DOHH2 (cell line): ENCODE measurements at regions not wholly inside any gene's neighbourhood (a gene's known extent, or its start where the extent isn't known, plus 50 kb on each side); places are given as distances from the start of the nearest gene placed in this dataset.
"Not testable (repeated sequence)": the region's sequence is repeated elsewhere in the genome, so short reads cannot be mapped to it uniquely, and the experiment has no call there.

Experiments used
- H3F3A ChIP-seq: fragments of 200-600 bp; sonication (generic), shearing (Covaris generic); 2 replicates; pipeline ENCODE4 v1.6.0; 2016; ENCODE audit warnings: antibody characterized with exemption, mild to moderate bottlenecking; ENCODE audit not compliant: control insufficient read depth, insufficient read depth
- H3K27ac ChIP-seq: fragments of 200-600 bp; sonication (generic); 2 replicates; pipeline ENCODE4 v1.5.1; 2014; ENCODE audit warnings: low read depth, mild to moderate bottlenecking, low read length, moderate library complexity
- H3K27me3 ChIP-seq: fragments of 200-600 bp; sonication (generic); 2 replicates; pipeline ENCODE4 v1.6.1; 2014; ENCODE audit warnings: mild to moderate bottlenecking, low read length, mixed read lengths; ENCODE audit not compliant: control insufficient read depth
- H3K36me3 ChIP-seq: fragments of 200-600 bp; sonication (generic); 2 replicates; pipeline ENCODE4 v1.6.1; 2014; ENCODE audit warnings: mild to moderate bottlenecking, low read length, moderate library complexity, mixed read lengths; ENCODE audit not compliant: control insufficient read depth
- H3K4me1 ChIP-seq: fragments of 200-600 bp; sonication (generic); 2 replicates; pipeline ENCODE4 v1.6.1; 2014; ENCODE audit warnings: mild to moderate bottlenecking, low read length, mixed read lengths; ENCODE audit not compliant: control insufficient read depth
- H3K4me2 ChIP-seq: fragments of 200-600 bp; sonication (generic); 2 replicates; pipeline ENCODE4 v1.6.0; 2014; ENCODE audit warnings: mild to moderate bottlenecking, low read length, moderate library complexity
- H3K4me3 ChIP-seq: fragments of 200-600 bp; sonication (generic); 2 replicates; pipeline ENCODE4 v1.5.1; 2014; ENCODE audit warnings: mild to moderate bottlenecking, low read length, mixed read lengths
- H3K79me2 ChIP-seq: fragments of 200-600 bp; sonication (generic); 2 replicates; pipeline ENCODE4 v1.6.1; 2014; ENCODE audit warnings: mild to moderate bottlenecking, low read length, mixed read lengths; ENCODE audit not compliant: control insufficient read depth
- H3K9me2 ChIP-seq: fragments of 200-600 bp; sonication (generic); replicated peaks from 2 replicates; pipeline ENCODE4 v1.6.1; 2014; ENCODE audit warnings: mild to moderate bottlenecking, low read length, mixed read lengths; ENCODE audit not compliant: control insufficient read depth
- H3K9me3 ChIP-seq: fragments of 200-600 bp; sonication (generic); 2 replicates; pipeline ENCODE4 v1.6.1; 2014; ENCODE audit warnings: antibody characterized with exemption, low read length, mixed read lengths; ENCODE audit not compliant: control insufficient read depth, insufficient read depth
- H4K20me1 ChIP-seq: fragments of 200-600 bp; sonication (generic); 2 replicates; pipeline ENCODE4 v1.6.0; 2014; ENCODE audit warnings: low read depth, mild to moderate bottlenecking, antibody characterized with exemption, low read length, moderate library complexity; ENCODE audit not compliant: control insufficient read depth, insufficient read depth
- EZH2phosphoT487 ChIP-seq: fragments of 200-600 bp; sonication (generic); IDR thresholded peaks from 2 replicates; pipeline ENCODE4 v1.6.1; 2017; ENCODE audit warnings: borderline replicate concordance, mild to moderate bottlenecking, antibody characterized with exemption, low read length, moderate library complexity, mixed read lengths
- TF ChIP-seq, protein P1 (sequence below): fragments of 200-600 bp; sonication (generic); IDR thresholded peaks from one replicate; pipeline ENCODE4 v1.5.1; 2014; ENCODE audit warnings: antibody characterized with exemption, mild to moderate bottlenecking, low read depth, low read length; ENCODE audit not compliant: poor library complexity, severe bottlenecking

DNA sequence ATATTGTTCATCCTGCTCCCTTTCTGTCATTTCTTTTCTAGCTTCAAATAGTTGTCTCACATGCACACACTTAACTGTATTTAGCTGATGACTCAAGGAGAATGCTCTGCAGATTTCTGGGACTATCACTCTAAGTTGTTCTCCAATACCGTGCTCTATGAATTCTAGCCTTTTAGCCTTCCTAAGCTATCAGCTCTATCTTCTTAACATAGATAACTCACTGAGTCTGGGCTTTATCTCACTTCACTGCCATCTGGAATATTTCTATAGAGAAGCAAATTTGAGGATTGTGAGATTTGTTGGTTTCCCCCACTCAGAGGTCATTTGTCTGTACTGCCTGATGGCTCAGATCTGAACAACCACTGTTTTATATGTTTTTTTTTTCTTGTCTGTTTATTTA lies 369.7 kb downstream of the TUSC1 start:
- no peaks in the 10 kb centered on the region for H3K9me2 ChIP-seq
- H3K79me2 ChIP-seq: no peaks in the 10 kb centered on the region
- H3K27ac ChIP-seq: no peak overlapping the region
- H3K4me2 ChIP-seq: no peak overlapping the region
- H3K4me3 ChIP-seq: no peak overlapping the region
- H3K4me1 ChIP-seq: no peaks in the 10 kb centered on the region
- no peaks in the 10 kb centered on the region for H4K20me1 ChIP-seq
- no peaks in the 10 kb centered on the region for H3K27me3 ChIP-seq
- no peaks in the 10 kb centered on the region for H3K36me3 ChIP-seq
- no peaks in the 10 kb centered on the region for H3F3A ChIP-seq
- no peak for TF ChIP-seq EZH2phosphoT487
- TF ChIP-seq, protein P1, sequence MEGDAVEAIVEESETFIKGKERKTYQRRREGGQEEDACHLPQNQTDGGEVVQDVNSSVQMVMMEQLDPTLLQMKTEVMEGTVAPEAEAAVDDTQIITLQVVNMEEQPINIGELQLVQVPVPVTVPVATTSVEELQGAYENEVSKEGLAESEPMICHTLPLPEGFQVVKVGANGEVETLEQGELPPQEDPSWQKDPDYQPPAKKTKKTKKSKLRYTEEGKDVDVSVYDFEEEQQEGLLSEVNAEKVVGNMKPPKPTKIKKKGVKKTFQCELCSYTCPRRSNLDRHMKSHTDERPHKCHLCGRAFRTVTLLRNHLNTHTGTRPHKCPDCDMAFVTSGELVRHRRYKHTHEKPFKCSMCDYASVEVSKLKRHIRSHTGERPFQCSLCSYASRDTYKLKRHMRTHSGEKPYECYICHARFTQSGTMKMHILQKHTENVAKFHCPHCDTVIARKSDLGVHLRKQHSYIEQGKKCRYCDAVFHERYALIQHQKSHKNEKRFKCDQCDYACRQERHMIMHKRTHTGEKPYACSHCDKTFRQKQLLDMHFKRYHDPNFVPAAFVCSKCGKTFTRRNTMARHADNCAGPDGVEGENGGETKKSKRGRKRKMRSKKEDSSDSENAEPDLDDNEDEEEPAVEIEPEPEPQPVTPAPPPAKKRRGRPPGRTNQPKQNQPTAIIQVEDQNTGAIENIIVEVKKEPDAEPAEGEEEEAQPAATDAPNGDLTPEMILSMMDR: no peak
- no peaks in the 10 kb centered on the region for H3K9me3 ChIP-seq

DNA sequence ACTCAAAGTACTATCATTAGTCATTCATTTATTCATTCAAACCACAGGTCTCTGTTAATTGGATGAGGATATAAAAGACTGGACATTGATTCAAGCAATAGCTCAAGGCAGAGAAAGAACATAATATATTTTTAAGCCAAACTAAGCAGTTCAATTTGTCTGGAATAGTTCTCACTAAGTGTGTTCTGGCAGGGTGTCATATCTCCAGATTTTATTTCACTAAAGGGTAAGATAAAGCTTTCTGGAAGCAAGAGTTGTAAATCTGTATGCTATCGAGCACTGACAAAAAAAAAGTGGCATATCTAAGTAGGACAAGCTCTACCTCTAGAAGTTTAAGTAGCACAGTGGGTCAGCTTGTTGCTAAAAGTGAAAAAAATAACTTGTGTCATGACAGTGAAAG lies 375.6 kb downstream of the TUSC1 start:
- no peaks in the 10 kb centered on the region for H3K79me2 ChIP-seq
- no peaks in the 10 kb centered on the region for H4K20me1 ChIP-seq
- H3F3A ChIP-seq: no peaks in the 10 kb centered on the region
- H3K4me3 ChIP-seq: no peak overlapping the region
- H3K9me3 ChIP-seq: no peaks in the 10 kb centered on the region
- no peaks in the 10 kb centered on the region for H3K4me1 ChIP-seq
- H3K4me2 ChIP-seq: no peak overlapping the region
- no peaks in the 10 kb centered on the region for H3K9me2 ChIP-seq
- no peak overlapping the region for H3K27ac ChIP-seq
- no peaks in the 10 kb centered on the region for H3K27me3 ChIP-seq
- no peak for TF ChIP-seq EZH2phosphoT487
- TF ChIP-seq, protein P1: no peak
- no peaks in the 10 kb centered on the region for H3K36me3 ChIP-seq

DNA sequence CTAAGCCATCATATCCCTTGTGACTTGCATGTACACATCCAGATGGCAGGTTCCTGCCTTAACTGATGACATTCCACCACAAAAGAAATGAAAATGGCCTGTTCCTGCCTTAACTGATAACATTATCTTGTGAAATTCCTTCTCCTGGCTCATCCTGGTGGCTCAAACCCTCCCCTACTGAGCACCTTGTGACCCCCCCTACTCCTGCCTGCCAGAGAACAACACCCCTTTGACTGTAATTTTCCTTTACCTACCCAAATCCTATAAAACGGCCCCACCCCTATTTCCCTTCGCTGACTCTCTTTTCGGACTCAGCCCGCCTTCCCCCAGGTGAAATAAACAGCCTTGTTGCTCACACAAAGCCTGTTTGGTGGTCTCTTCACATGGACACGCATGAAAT lies 390.0 kb downstream of the TUSC1 start:
- not testable (repeated sequence) for H4K20me1 ChIP-seq, H3K27ac ChIP-seq, H3F3A ChIP-seq, H3K79me2 ChIP-seq, H3K27me3 ChIP-seq, H3K36me3 ChIP-seq, H3K9me2 ChIP-seq, H3K4me2 ChIP-seq, H3K9me3 ChIP-seq, H3K4me3 ChIP-seq, H3K4me1 ChIP-seq

DNA sequence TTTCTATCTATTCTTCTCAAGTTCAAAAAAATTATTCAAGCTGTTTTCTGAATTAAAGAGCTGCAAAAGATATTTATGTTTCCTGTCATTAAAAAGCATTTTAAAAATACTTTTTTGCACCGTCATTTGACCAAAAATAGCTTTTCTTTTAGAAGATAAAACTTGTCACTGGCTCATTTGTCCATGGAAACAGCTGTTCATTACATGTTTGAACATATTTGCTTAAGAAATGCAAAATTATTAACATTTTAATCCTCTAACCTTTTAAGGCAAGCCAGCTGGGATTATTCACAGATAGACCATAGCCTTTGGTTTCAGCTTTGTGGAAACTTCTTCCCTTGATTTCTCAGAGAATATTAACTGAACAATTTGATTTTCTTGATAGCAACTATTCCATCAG lies 393.9 kb downstream of the TUSC1 start:
- Histone ChIP-seq H3K4me1 (no peaks in the 10 kb centered on the region), H3F3A (no peaks in the 10 kb centered on the region), H3K4me3 (no peak overlapping the region), H3K27ac (no peak overlapping the region), H4K20me1 (no peaks in the 10 kb centered on the region), H3K36me3 (no peaks in the 10 kb centered on the region), H3K9me2 (no peaks in the 10 kb centered on the region), H3K4me2 (no peak overlapping the region), H3K9me3 (no peaks in the 10 kb centered on the region), H3K27me3 (no peaks in the 10 kb centered on the region), H3K79me2 (no peaks in the 10 kb centered on the region)
- TF ChIP-seq, protein P1: no peak
- TF ChIP-seq EZH2phosphoT487: no peak
